ENCODE measurements at regions not wholly inside any gene's neighbourhood (a gene's known extent, or its start where the extent isn't known, plus 50 kb on each side); places are given as distances from the start of the nearest gene placed in this dataset.
"Not testable (repeated sequence)": the region's sequence is repeated elsewhere in the genome, so short reads cannot be mapped to it uniquely, and the experiment has no call there.

- no peak for DNase-seq (ENCODE audit: low read depth)
These were observed 92.6 kb upstream of the RNF32 start for GRCh38 chr7:156547884-156548561.

- DNase-seq (ENCODE audit: low read depth) = no peak
These were observed 94.6 kb upstream of the RNF32 start for GRCh38 chr7:156545979-156546378.

GRCh38 chr7:156544919-156545715 lies 95.5 kb upstream of the RNF32 start:
- DNase-seq (ENCODE audit: low read depth) = no peak

GRCh38 chr7:156543699-156544598 lies 96.6 kb upstream of the RNF32 start:
- no peak for DNase-seq (ENCODE audit: low read depth)

GRCh38 chr7:156540619-156541165 lies 99.9 kb upstream of the RNF32 start:
- DNase-seq (ENCODE audit: low read depth) = no peak

GRCh38 chr7:156539999-156540398 lies 100.6 kb upstream of the RNF32 start:
- no peak for DNase-seq (ENCODE audit: low read depth)

GRCh38 chr7:156537006-156537405 lies 103.6 kb upstream of the RNF32 start:
- DNase-seq (ENCODE audit: low read depth) = no peak

- DNase-seq (ENCODE audit: low read depth) = no peak
These were observed 105.6 kb upstream of the RNF32 start for GRCh38 chr7:156534925-156535324.

- no peak for DNase-seq (ENCODE audit: low read depth)
These were observed 106.6 kb upstream of the RNF32 start for GRCh38 chr7:156533964-156534363.

GRCh38 chr7:156533420-156533819 lies 107.2 kb upstream of the RNF32 start:
- DNase-seq (ENCODE audit: low read depth) = no peak

- no peak for DNase-seq (ENCODE audit: low read depth)
These were observed 108.5 kb upstream of the RNF32 start for GRCh38 chr7:156532016-156532602.

GRCh38 chr7:156529956-156530355 lies 110.6 kb upstream of the RNF32 start:
- no peak for DNase-seq (ENCODE audit: low read depth)

GRCh38 chr7:156527458-156527890 lies 113.1 kb upstream of the RNF32 start:
- no peak for DNase-seq (ENCODE audit: low read depth)

GRCh38 chr7:156524818-156525597 lies 115.6 kb upstream of the RNF32 start:
- no peak for DNase-seq (ENCODE audit: low read depth)

- DNase-seq (ENCODE audit: low read depth) = no peak
These were observed 117.0 kb upstream of the RNF32 start for GRCh38 chr7:156523447-156524048.

- no peak for DNase-seq (ENCODE audit: low read depth)
These were observed 117.8 kb upstream of the RNF32 start for GRCh38 chr7:156522801-156523200.

- DNase-seq (ENCODE audit: low read depth) = no peak
These were observed 121.5 kb upstream of the RNF32 start for GRCh38 chr7:156519070-156519469.

GRCh38 chr7:156518466-156518865 lies 122.1 kb upstream of the RNF32 start:
- DNase-seq (ENCODE audit: low read depth) = no peak

GRCh38 chr7:156517858-156518257 lies 122.7 kb upstream of the RNF32 start:
- not testable (repeated sequence) for DNase-seq (ENCODE audit: low read depth)

GRCh38 chr7:156516791-156517378 lies 123.7 kb upstream of the RNF32 start:
- no peak for DNase-seq (ENCODE audit: low read depth)

Data from Daoy (cell line).